DND-41 (cell line): ENCODE measurements at regions not wholly inside any gene's neighbourhood (a gene's known extent, or its start where the extent isn't known, plus 50 kb on each side); places are given as distances from the start of the nearest gene placed in this dataset.

Experiments
- EZH2 ChIP-seq: IDR thresholded peaks from 3 replicates; pipeline ENCODE4 v1.6.1; 2012; ENCODE audit warnings: borderline replicate concordance, low read depth, mild to moderate bottlenecking, moderate library complexity, low read length, inconsistent platforms; ENCODE audit not compliant: severe bottlenecking
- TF ChIP-seq, protein P1 (sequence below): IDR thresholded peaks from 2 replicates; pipeline ENCODE4 v1.5.1; 2012; ENCODE audit warnings: borderline replicate concordance, low read length, moderate library complexity, mild to moderate bottlenecking; ENCODE audit not compliant: poor library complexity, severe bottlenecking; ENCODE audit errors: extremely low read depth

- TF ChIP-seq, protein P1, sequence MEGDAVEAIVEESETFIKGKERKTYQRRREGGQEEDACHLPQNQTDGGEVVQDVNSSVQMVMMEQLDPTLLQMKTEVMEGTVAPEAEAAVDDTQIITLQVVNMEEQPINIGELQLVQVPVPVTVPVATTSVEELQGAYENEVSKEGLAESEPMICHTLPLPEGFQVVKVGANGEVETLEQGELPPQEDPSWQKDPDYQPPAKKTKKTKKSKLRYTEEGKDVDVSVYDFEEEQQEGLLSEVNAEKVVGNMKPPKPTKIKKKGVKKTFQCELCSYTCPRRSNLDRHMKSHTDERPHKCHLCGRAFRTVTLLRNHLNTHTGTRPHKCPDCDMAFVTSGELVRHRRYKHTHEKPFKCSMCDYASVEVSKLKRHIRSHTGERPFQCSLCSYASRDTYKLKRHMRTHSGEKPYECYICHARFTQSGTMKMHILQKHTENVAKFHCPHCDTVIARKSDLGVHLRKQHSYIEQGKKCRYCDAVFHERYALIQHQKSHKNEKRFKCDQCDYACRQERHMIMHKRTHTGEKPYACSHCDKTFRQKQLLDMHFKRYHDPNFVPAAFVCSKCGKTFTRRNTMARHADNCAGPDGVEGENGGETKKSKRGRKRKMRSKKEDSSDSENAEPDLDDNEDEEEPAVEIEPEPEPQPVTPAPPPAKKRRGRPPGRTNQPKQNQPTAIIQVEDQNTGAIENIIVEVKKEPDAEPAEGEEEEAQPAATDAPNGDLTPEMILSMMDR, result no peak
- TF ChIP-seq EZH2, result no peak
These were observed 78.5 kb downstream of the SCGB2B2 start for GRCh38 chr19:34598217-34599155.
